Vagina (tissue), 2 donors: ENCODE measurements at regions not wholly inside any gene's neighbourhood (a gene's known extent, or its start where the extent isn't known, plus 50 kb on each side); places are given as distances from the start of the nearest gene placed in this dataset.

Source experiments
- POLR2A ChIP-seq, 2 donors: fragments of 450-650 bp; IDR thresholded peaks; one replicate each; pipeline ENCODE4 v1.6.1; 2017; ENCODE audit warnings: antibody characterized with exemption in 2 of 2, mild to moderate bottlenecking in 2 of 2, moderate library complexity in 2 of 2
- POLR2AphosphoS5 ChIP-seq, 2 donors: sonication (generic); formaldehyde crosslinking; IDR thresholded peaks; one replicate each; pipeline ENCODE4 v1.9.0; 2017; ENCODE audit warnings: antibody characterized with exemption in 2 of 2, mild to moderate bottlenecking in 2 of 2, low read depth in 1 of 2; ENCODE audit not compliant: insufficient read depth in 1 of 2
- TF ChIP-seq, protein P1 (sequence below), 3 experiments: fragments of 450-650 bp in 2 of 3; fragments of 200-600 bp in 1 of 3; sonication (generic) in 1 of 3; IDR thresholded peaks; one replicate each; pipeline ENCODE4 v1.5.1; 2017 to 2019; ENCODE audit warnings: antibody characterized with exemption in 3 of 3, mild to moderate bottlenecking in 2 of 3, moderate library complexity in 2 of 3

DNA sequence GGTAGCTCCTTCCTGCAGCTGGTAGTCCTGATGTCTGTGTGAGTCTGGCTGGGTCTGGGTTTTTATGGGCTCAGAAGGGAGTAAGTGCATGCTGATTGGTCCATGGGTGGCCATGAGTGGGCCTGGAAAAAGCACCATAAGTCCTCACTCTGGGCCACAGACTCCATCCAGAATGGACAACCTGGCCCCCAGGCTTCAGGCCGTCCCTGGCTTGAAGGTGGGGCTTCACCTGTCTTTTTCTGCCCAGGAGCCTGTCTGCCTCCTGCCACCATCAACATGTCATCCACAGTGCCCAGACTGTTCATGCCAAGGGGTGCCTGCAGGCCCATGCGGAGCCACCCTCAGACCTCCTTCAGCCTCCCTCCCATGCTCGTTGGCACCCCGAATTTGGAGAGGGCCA, 620.0 kb downstream of the RAPGEF2 start:
- TF ChIP-seq POLR2AphosphoS5 (IDR thresholded peaks at IDR 0.05; ENCODE audit: insufficient read depth in 1 of 2, low read depth in 1 of 2): no peak
- no peak for TF ChIP-seq POLR2A (IDR thresholded peaks at IDR 0.05)
- TF ChIP-seq, protein P1, sequence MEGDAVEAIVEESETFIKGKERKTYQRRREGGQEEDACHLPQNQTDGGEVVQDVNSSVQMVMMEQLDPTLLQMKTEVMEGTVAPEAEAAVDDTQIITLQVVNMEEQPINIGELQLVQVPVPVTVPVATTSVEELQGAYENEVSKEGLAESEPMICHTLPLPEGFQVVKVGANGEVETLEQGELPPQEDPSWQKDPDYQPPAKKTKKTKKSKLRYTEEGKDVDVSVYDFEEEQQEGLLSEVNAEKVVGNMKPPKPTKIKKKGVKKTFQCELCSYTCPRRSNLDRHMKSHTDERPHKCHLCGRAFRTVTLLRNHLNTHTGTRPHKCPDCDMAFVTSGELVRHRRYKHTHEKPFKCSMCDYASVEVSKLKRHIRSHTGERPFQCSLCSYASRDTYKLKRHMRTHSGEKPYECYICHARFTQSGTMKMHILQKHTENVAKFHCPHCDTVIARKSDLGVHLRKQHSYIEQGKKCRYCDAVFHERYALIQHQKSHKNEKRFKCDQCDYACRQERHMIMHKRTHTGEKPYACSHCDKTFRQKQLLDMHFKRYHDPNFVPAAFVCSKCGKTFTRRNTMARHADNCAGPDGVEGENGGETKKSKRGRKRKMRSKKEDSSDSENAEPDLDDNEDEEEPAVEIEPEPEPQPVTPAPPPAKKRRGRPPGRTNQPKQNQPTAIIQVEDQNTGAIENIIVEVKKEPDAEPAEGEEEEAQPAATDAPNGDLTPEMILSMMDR (IDR thresholded peaks at IDR 0.05): no peak
